Brain microvascular endothelial cell (primary cell): ENCODE measurements at regions not wholly inside any gene's neighbourhood (a gene's known extent, or its start where the extent isn't known, plus 50 kb on each side); places are given as distances from the start of the nearest gene placed in this dataset.

ENCODE experiments used
- DNase-seq: peaks from one replicate; pipeline ENCODE4 v3.0.0-alpha.2; 2020
- H3K27ac ChIP-seq: fragments of 250-450 bp; sonication (Bioruptor Pico); 2 replicates; pipeline ENCODE4 v1.5.1; 2020; ENCODE audit warnings: mild to moderate bottlenecking, moderate library complexity
- H3K27me3 ChIP-seq: fragments of 250-450 bp; sonication (Bioruptor Pico); replicated peaks from 2 replicates; pipeline ENCODE4 v1.5.1; 2020; ENCODE audit warnings: mild to moderate bottlenecking
- H3K36me3 ChIP-seq: fragments of 250-450 bp; sonication (Bioruptor Pico); replicated peaks from 2 replicates; pipeline ENCODE4 v1.5.1; 2020; ENCODE audit warnings: mild to moderate bottlenecking
- H3K4me3 ChIP-seq: 2 replicates; pipeline ENCODE4 v1.5.1; 2011; ENCODE audit warnings: low read depth, mild to moderate bottlenecking, control low read depth, low read length, moderate library complexity
- in situ Hi-C: cut with HindIII; loops from 2 replicates; pipeline ENCODE4 v1.10.0; 2017; ENCODE audit warnings: low sequenced_read_pairs, low pct_ligation_motif_present
- TF ChIP-seq, protein P1 (sequence below): IDR thresholded peaks from 2 replicates; pipeline ENCODE4 v1.5.1; 2011; ENCODE audit warnings: low read depth, mild to moderate bottlenecking, moderate library complexity, low read length, control low read depth, inconsistent platforms; ENCODE audit errors: missing control alignments

- DNase-seq: no peak
- in situ Hi-C loops: no loop called here
- TF ChIP-seq, protein P1, sequence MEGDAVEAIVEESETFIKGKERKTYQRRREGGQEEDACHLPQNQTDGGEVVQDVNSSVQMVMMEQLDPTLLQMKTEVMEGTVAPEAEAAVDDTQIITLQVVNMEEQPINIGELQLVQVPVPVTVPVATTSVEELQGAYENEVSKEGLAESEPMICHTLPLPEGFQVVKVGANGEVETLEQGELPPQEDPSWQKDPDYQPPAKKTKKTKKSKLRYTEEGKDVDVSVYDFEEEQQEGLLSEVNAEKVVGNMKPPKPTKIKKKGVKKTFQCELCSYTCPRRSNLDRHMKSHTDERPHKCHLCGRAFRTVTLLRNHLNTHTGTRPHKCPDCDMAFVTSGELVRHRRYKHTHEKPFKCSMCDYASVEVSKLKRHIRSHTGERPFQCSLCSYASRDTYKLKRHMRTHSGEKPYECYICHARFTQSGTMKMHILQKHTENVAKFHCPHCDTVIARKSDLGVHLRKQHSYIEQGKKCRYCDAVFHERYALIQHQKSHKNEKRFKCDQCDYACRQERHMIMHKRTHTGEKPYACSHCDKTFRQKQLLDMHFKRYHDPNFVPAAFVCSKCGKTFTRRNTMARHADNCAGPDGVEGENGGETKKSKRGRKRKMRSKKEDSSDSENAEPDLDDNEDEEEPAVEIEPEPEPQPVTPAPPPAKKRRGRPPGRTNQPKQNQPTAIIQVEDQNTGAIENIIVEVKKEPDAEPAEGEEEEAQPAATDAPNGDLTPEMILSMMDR: no peak
- Histone ChIP-seq H3K27me3 (no peaks in the 10 kb centered on the region), H3K36me3 (no peaks in the 10 kb centered on the region), H3K4me3 (no peak overlapping the region), H3K27ac (no peak overlapping the region)
Measured at GRCh38 chr5:144002876-144003275, 167.6 kb downstream of the YIPF5 start.

- TF ChIP-seq, protein P1: no peak
- no peak overlapping the region for H3K27ac ChIP-seq
- in situ Hi-C loops: no loop called here
Measured at GRCh38 chr5:144003636-144004035, 166.8 kb downstream of the YIPF5 start.

GRCh38 chr5:144004146-144004545 lies 166.3 kb downstream of the YIPF5 start:
- Histone ChIP-seq H3K27me3 (no peaks in the 10 kb centered on the region), H3K4me3 (no peak overlapping the region), H3K36me3 (no peaks in the 10 kb centered on the region), H3K27ac (no peak overlapping the region)
- TF ChIP-seq, protein P1: no peak
- no peak for DNase-seq
- in situ Hi-C loops: no loop called here

More at GRCh38 chr5:144003636-144004035, 166.8 kb downstream of the YIPF5 start:
- H3K36me3 ChIP-seq: no peaks in the 10 kb centered on the region
- DNase-seq: no peak
- no peaks in the 10 kb centered on the region for H3K27me3 ChIP-seq
- no peak overlapping the region for H3K4me3 ChIP-seq

DNA sequence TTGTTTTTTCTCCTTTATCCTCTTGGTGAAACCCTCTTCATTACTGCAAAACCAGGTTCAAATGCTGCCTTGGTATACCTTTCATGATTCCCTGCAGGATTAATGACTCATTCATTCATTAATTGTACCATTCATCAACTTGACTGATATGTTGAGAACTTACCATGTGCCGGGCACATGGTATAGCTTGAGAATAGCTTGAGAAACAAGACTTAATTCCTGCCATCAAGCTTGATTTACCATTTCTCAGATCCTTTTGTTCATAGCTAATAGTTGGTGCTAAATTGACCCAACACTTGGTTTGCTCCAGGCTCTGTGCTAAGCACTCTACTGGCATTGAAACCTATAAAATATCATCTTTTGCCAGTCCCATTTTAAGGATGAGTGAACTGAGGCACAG lies 165.7 kb downstream of the YIPF5 start:
- in situ Hi-C loops: no loop called here
- no peaks in the 10 kb centered on the region for H3K27me3 ChIP-seq
- no peaks in the 10 kb centered on the region for H3K36me3 ChIP-seq
- H3K27ac ChIP-seq: no peak overlapping the region
- TF ChIP-seq, protein P1: no peak
- H3K4me3 ChIP-seq: no peak overlapping the region
- DNase-seq: no peak

GRCh38 chr5:144009116-144009515 lies 161.3 kb downstream of the YIPF5 start:
- TF ChIP-seq, protein P1: no peak
- no peaks in the 10 kb centered on the region for H3K36me3 ChIP-seq
- no peak for DNase-seq
- H3K27me3 ChIP-seq: no peaks in the 10 kb centered on the region
- no peak overlapping the region for H3K4me3 ChIP-seq
- H3K27ac ChIP-seq: no peak overlapping the region
- in situ Hi-C loops: no loop called here

GRCh38 chr5:144011388-144011787 lies 159.1 kb downstream of the YIPF5 start:
- TF ChIP-seq, protein P1: no peak
- no peak for DNase-seq
- Histone ChIP-seq H3K27ac (no peak overlapping the region), H3K36me3 (no peaks in the 10 kb centered on the region), H3K27me3 (no peaks in the 10 kb centered on the region), H3K4me3 (no peak overlapping the region)
- in situ Hi-C loops: no loop called here
